H1 (cell line): ENCODE measurements at regions not wholly inside any gene's neighbourhood (a gene's known extent, or its start where the extent isn't known, plus 50 kb on each side); places are given as distances from the start of the nearest gene placed in this dataset.

Experiments used
- CTCF ChIA-PET: fragments of 300-600 bp; sonication (Branson Sonifier 250); formaldehyde crosslinking; loops from one replicate; lab custom pipeline; 2021; ENCODE audit not compliant: partially characterized antibody; lab: Charles Lee
- POLR2A ChIA-PET: fragments of 300-600 bp; sonication (Branson Sonifier 250); formaldehyde crosslinking; loops from one replicate; lab custom pipeline; 2021; ENCODE audit warnings: inconsistent platforms; ENCODE audit not compliant: partially characterized antibody; lab: Charles Lee
- DNase-seq, 2 experiments: peaks; one replicate each; pipeline versions ENCODE4 v3.0.0 to v3.0.0-alpha.2; 2010 to 2022; ENCODE audit warnings: low spot score in 2 of 2, low read depth in 1 of 2, mixed read lengths in 1 of 2
- FAIRE-seq: peaks from 2 replicates; lab custom pipeline; 2011; peaks lifted over from hg19 to GRCh38; lab: Jason Lieb, UNC
- H2AFZ ChIP-seq: 2 replicates; pipeline ENCODE4 v1.8.1; 2012; ENCODE audit warnings: low read length, inconsistent platforms
- H2AK5ac ChIP-seq: 2 replicates; pipeline ENCODE4 v1.6.1; 2013; ENCODE audit warnings: low read depth, low read length
- H2BK120ac ChIP-seq: replicated peaks from 2 replicates; pipeline ENCODE3; 2013; ENCODE audit warnings: low read depth, low read length, inconsistent platforms
- H2BK12ac ChIP-seq: 2 replicates; pipeline ENCODE4 v1.6.1; 2013; ENCODE audit warnings: low read depth, low read length
- H2BK15ac ChIP-seq: 2 replicates; pipeline ENCODE4 v1.6.1; 2013; ENCODE audit warnings: low read length
- H2BK20ac ChIP-seq: 2 replicates; pipeline ENCODE4 v1.6.1; 2013; ENCODE audit warnings: low read length
- H2BK5ac ChIP-seq: 2 replicates; pipeline ENCODE4 v1.6.1; 2013; ENCODE audit warnings: low read depth, low read length
- H3K14ac ChIP-seq: 2 replicates; pipeline ENCODE4 v1.6.1; 2013; ENCODE audit warnings: inconsistent platforms; ENCODE audit not compliant: insufficient read length
- H3K18ac ChIP-seq: 2 replicates; pipeline ENCODE4 v1.6.1; 2013; ENCODE audit warnings: low read length; ENCODE audit errors: extremely low read depth
- H3K23ac ChIP-seq: 2 replicates; pipeline ENCODE4 v1.6.1; 2013; ENCODE audit warnings: inconsistent platforms; ENCODE audit not compliant: insufficient read length
- H3K23me2 ChIP-seq: 2 replicates; pipeline ENCODE4 v1.6.1; 2013; ENCODE audit warnings: low read depth, low read length
- H3K27ac ChIP-seq: 2 replicates; pipeline ENCODE4 v1.6.1; 2011; ENCODE audit warnings: low read depth, low read length, inconsistent platforms
- H3K27me3 ChIP-seq, 4 experiments: replicated peaks in 1 of 4; 1 replicate in 1 of 4; 2 replicates in 3 of 4; pipeline versions ENCODE4 v1.6.1 to v1.8.1; 2011 to 2013; ENCODE audit warnings: low read length in 3 of 4, mild to moderate bottlenecking in 3 of 4, inconsistent platforms in 2 of 4, mixed read lengths in 2 of 4, moderate library complexity in 1 of 4; ENCODE audit not compliant: control insufficient read depth in 3 of 4, insufficient read depth in 3 of 4; ENCODE audit errors: extremely low read depth in 1 of 4
- H3K36me3 ChIP-seq, 4 experiments: 2 replicates each; pipeline versions ENCODE4 v1.6.1 to v1.8.1; 2011 to 2013; ENCODE audit warnings: mild to moderate bottlenecking in 4 of 4, low read length in 3 of 4, moderate library complexity in 2 of 4, control low read depth in 1 of 4, inconsistent platforms in 1 of 4; ENCODE audit not compliant: insufficient read depth in 4 of 4, control insufficient read depth in 2 of 4
- H3K4ac ChIP-seq: replicated peaks from 2 replicates; pipeline ENCODE3; 2013; ENCODE audit warnings: low read length, low read depth, mixed read lengths, inconsistent platforms; ENCODE audit not compliant: insufficient read length
- H3K4me1 ChIP-seq, 4 experiments: replicated peaks in 1 of 4; 1 replicate in 1 of 4; 2 replicates in 3 of 4; pipeline versions ENCODE4 v1.6.1 to v1.8.1; 2011 to 2013; ENCODE audit warnings: low read length in 3 of 4, inconsistent platforms in 2 of 4, mixed read lengths in 1 of 4; ENCODE audit not compliant: insufficient read depth in 4 of 4, control insufficient read depth in 3 of 4
- H3K4me2 ChIP-seq, 2 experiments: 2 replicates each; pipeline versions ENCODE4 v1.6.1 to v1.8.1; 2011 to 2013; ENCODE audit warnings: low read depth in 2 of 2, low read length in 2 of 2, control low read depth in 1 of 2, inconsistent platforms in 1 of 2, mild to moderate bottlenecking in 1 of 2; ENCODE audit not compliant: insufficient read depth in 1 of 2
- H3K4me3 ChIP-seq, 4 experiments: fragments of 200-600, 300-600 bp in 1 of 4; sonication (generic), shearing (Covaris generic), sonication (Bioruptor Twin) in 1 of 4; 2 replicates each; pipeline versions ENCODE4 v1.5.1 to v1.8.1; 2011 to 2016; ENCODE audit warnings: low read length in 4 of 4, low read depth in 3 of 4, control low read depth in 2 of 4, inconsistent platforms in 2 of 4, mild to moderate bottlenecking in 2 of 4, mixed read lengths in 1 of 4, moderate library complexity in 1 of 4; ENCODE audit not compliant: insufficient read depth in 2 of 4; ENCODE audit errors: extremely low read depth in 1 of 4
- H3K56ac ChIP-seq: replicated peaks from 2 replicates; pipeline ENCODE3; 2013; ENCODE audit warnings: low read depth, mild to moderate bottlenecking, mixed read lengths, low read length, inconsistent platforms; ENCODE audit not compliant: insufficient read length
- H3K79me1 ChIP-seq: 2 replicates; pipeline ENCODE4 v1.6.1; 2013; ENCODE audit warnings: low read depth, low read length, control low read depth
- H3K79me2 ChIP-seq, 2 experiments: 2 replicates each; pipeline versions ENCODE4 v1.6.1 to v1.8.1; 2012 to 2013; ENCODE audit warnings: low read length in 2 of 2, mild to moderate bottlenecking in 2 of 2, inconsistent platforms in 1 of 2; ENCODE audit not compliant: insufficient read depth in 2 of 2, control insufficient read depth in 1 of 2
- H3K9ac ChIP-seq, 4 experiments: replicated peaks in 1 of 4; 1 replicate in 1 of 4; 2 replicates in 3 of 4; pipeline versions ENCODE4 v1.6.1 to v1.8.1; 2011 to 2013; ENCODE audit warnings: low read depth in 3 of 4, low read length in 3 of 4, control low read depth in 2 of 4, mild to moderate bottlenecking in 2 of 4, moderate library complexity in 2 of 4, inconsistent platforms in 1 of 4; ENCODE audit errors: extremely low read depth in 1 of 4
- H3K9me3 ChIP-seq, 2 experiments: 2 replicates each; pipeline versions ENCODE4 v1.6.1 to v1.8.1; 2012 to 2013; ENCODE audit warnings: mild to moderate bottlenecking in 2 of 2, moderate library complexity in 2 of 2, control low read depth in 1 of 2, inconsistent platforms in 1 of 2, low read depth in 1 of 2, low read length in 1 of 2, mixed read lengths in 1 of 2; ENCODE audit not compliant: insufficient read depth in 2 of 2
- H4K20me1 ChIP-seq, 2 experiments: replicated peaks in 1 of 2; 2 replicates each; pipeline versions ENCODE3 to v1.8.1; 2011 to 2013; ENCODE audit warnings: inconsistent platforms in 2 of 2, low read length in 2 of 2, mild to moderate bottlenecking in 1 of 2; ENCODE audit not compliant: insufficient read depth in 2 of 2, control insufficient read depth in 1 of 2
- H4K5ac ChIP-seq: 2 replicates; pipeline ENCODE4 v1.6.1; 2013; ENCODE audit warnings: low read length, low read depth, mixed read lengths, inconsistent platforms; ENCODE audit not compliant: insufficient read length
- H4K8ac ChIP-seq: 2 replicates; pipeline ENCODE4 v1.8.0; 2013; ENCODE audit warnings: mild to moderate bottlenecking, moderate library complexity, low read length, inconsistent platforms; ENCODE audit not compliant: insufficient read depth; ENCODE audit errors: extremely low read depth
- H4K91ac ChIP-seq: replicated peaks from 2 replicates; pipeline ENCODE3; 2013; ENCODE audit warnings: low read length, mixed read lengths, inconsistent platforms; ENCODE audit not compliant: insufficient read length
- RAD21 ChIP-seq, 2 experiments: IDR thresholded peaks in 1 of 2; conservative IDR thresholded peaks in 1 of 2; 2 replicates each; pipeline ENCODE4 v1.6.1; 2011; ENCODE audit warnings: low read depth in 2 of 2, low read length in 2 of 2, improper control_type of control experiment in 1 of 2, inconsistent platforms in 1 of 2, mild to moderate bottlenecking in 1 of 2, moderate library complexity in 1 of 2
- TEAD4 ChIP-seq: IDR thresholded peaks from 2 replicates; pipeline ENCODE4 v1.6.1; 2012; ENCODE audit warnings: low read depth, low read length, inconsistent platforms, mixed read lengths
- WGBS, 2 experiments: shearing (Covaris generic) in 1 of 2; methylation state at CpG; one replicate each; pipeline versions ENCODE4 v1.1.6 to v1.1.7; 2013 to 2015; ENCODE audit warnings: low lambda C conversion rate in 2 of 2, mixed read lengths in 2 of 2, inconsistent platforms in 1 of 2, low coverage in 1 of 2, missing lambda C conversion rate in 1 of 2; ENCODE audit not compliant: insufficient replicate concordance in 2 of 2, insufficient coverage in 1 of 2, insufficient read length in 1 of 2; ENCODE audit errors: extremely low coverage in 1 of 2, missing lambda C conversion rate in 1 of 2; 5-methylcytosine and 5-hydroxymethylcytosine counted together

DNA sequence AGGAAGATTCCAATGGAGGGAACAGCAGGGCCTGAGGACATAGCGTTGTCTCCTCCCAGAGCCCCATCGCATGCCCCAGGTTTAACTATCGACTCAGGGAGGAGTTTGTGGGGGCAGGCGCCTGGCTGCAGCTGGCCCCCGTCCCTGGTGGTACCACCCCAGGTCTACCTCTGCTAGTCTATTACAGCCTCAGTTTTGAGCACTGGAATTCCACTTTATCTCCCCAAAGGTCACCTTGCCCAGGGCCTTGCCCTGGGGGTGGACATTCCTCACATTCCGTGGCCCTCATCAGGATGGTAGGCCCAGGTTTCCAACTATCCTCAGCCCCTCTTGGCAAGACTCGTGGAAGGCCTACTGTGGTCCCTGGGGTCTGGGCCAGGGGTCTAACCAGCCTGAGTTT lies 65.4 kb upstream of the SSBP3 start:
- POLR2A ChIA-PET = interaction anchor here (0.7 to 2.0 kb wide), 5 partner anchors 12 to 68 kb away, joined by 3 to 6 read pairs (median 4); no protein-coding TSS in a partner anchor
- no peaks in the 10 kb centered on the region for H3K79me1 ChIP-seq
- no peaks in the 10 kb centered on the region for H4K20me1 ChIP-seq
- H2BK12ac ChIP-seq = peak overlapping the region; percentile 84; the same call in 1 of the 2 replicates
- peaks cover 17% of the 10 kb centered on the region; the same call in 1 of the 2 replicates for H3K23me2 ChIP-seq
- H3K9ac ChIP-seq = no peak overlapping the region
- CTCF ChIA-PET = interaction anchor here (0.6 to 2.0 kb wide), 7 partner anchors 8 to 1301 kb away, joined by 3 to 5 read pairs (median 4); no protein-coding TSS in a partner anchor
- peaks cover 0 to 19% (median 9%) of the 10 kb centered on the region in 4 experiments; a peak in 4 of 7 replicates for H3K27me3 ChIP-seq
- no peak for FAIRE-seq
- no peaks in the 10 kb centered on the region for H3K9me3 ChIP-seq
- H2BK120ac ChIP-seq = no peak overlapping the region
- H4K5ac ChIP-seq = no peak overlapping the region
- no peak overlapping the region; the same call in 1 of the 2 replicates for H4K8ac ChIP-seq
- no peak overlapping the region for H3K14ac ChIP-seq
- peak overlapping the region; percentile 4 for H4K91ac ChIP-seq
- no peak overlapping the region for H2BK15ac ChIP-seq
- no peak overlapping the region for H3K4ac ChIP-seq
- no peak overlapping the region for H3K18ac ChIP-seq
- H2AK5ac ChIP-seq = peak overlapping the region; percentile 65; the same call in 1 of the 2 replicates
- WGBS, 2 experiments = 93% methylated on average over 7 of the region's 7 CpGs; no CpG with 5 or more reads in 1 of the 2 experiments
- H3K27ac ChIP-seq = no peak overlapping the region
- no peak overlapping the region for H2AFZ ChIP-seq
- peak; percentile 94 for TF ChIP-seq TEAD4
- TF ChIP-seq RAD21 (IDR thresholded peaks at IDR 0.05 in 1 of 2, conservative IDR thresholded peaks at IDR 0.05 in 1 of 2; ENCODE audit: low read depth in 2 of 2, low read length in 2 of 2) = no peak
- TF ChIP-seq, all 59 proteins: peak for 1
- Histone ChIP-seq H3K36me3 (no peaks in the 10 kb centered on the region), H3K4me3 (no peak overlapping the region), H2BK5ac (no peak overlapping the region), H2BK20ac (no peak overlapping the region), H3K4me1 (peaks cover 5 to 26% (median 23%) of the 10 kb centered on the region in 4 experiments), H3K79me2 (no peaks in the 10 kb centered on the region), H3K4me2 (no peak overlapping the region), H3K23ac (no peak overlapping the region), H3K56ac (no peak overlapping the region)
- no peak for DNase-seq
